ENCODE measurements at regions not wholly inside any gene's neighbourhood (a gene's known extent, or its start where the extent isn't known, plus 50 kb on each side); places are given as distances from the start of the nearest gene placed in this dataset.
"Not testable (repeated sequence)": the region's sequence is repeated elsewhere in the genome, so short reads cannot be mapped to it uniquely, and the experiment has no call there.

- DNase-seq (ENCODE audit: low read depth): no peak
Observed at GRCh38 chr6:100099189-100100074, 105.4 kb upstream of the MCHR2 start.

GRCh38 chr6:100096936-100097335, 102.9 kb upstream of the MCHR2 start:
- DNase-seq (ENCODE audit: low read depth): no peak

DNA sequence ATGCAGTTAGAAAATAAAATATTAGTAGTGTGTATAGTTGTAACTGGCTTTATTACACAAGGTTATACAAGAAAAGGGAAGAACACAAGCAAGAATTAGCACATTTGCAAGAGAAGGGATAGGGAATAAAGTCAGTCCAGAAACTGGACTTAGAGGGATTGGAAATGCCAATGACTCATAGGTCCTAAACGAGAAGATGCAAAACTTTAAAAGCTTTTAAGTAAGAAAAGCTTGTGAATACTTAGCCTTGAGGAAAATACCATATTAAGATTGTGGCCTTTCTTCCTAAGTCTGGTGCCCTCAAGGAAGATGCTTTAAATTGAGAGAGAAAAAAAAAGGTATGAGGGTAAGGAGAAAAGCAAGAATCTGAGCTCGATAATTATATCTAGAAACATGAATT, 102.3 kb upstream of the MCHR2 start:
- no peak for DNase-seq (ENCODE audit: low read depth)

DNA sequence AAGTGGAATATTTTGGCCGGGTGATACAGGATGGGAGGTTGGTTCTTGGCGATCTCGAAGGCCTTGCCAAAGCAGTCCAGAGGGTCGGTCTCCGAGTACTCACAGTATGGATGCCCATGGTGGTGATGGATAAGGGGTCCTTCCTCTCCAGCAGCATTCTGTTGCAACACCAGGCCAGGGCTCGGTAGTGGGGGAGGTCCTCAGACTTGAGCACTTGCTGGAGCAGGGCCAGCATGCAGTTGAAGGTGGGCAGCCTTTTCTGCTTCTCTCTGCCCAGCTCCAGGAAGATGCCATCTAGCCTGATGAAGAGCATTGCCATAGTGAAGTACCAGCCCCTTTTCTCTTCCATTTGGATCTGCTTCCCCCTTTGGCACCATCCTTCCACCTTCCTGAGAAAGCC, 99.4 kb upstream of the MCHR2 start:
- no peak for DNase-seq (ENCODE audit: low read depth)

DNA sequence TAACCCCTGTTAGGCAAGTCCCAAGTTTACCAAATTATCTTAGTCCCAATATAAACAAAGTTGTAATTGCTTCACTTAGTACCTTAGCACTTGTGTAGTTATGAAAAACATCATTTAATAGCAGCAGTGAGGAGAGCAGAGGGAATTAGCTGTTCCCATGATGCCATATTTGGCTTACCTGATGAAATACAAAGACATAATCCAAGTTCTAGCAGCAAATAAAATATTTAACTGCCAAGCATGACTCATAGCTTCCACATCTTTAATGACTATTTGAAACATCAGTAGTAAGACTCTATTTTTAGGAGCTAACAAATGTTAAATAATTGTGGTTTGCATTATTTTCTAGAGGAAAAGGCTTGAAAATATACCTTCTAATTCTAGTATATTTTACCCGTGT, 94.0 kb upstream of the MCHR2 start:
- DNase-seq (ENCODE audit: low read depth): no peak

DNA sequence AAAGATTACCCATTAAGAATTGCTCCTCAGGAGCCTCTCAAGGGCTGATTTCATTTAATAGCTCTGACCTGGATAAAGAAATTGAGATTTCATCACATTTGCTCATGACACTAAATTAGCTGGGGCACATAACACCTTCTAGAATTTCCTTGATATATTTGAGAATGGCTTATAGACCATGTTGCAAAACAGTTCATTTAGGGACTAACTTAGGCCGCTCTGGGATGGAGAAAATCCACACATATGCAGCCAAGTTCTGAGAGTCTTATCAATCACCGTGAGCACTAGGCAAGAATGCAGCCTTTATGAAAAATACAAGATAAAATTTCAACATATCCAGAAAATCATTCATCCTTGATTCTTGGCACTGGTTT, 91.0 kb upstream of the MCHR2 start:
- DNase-seq (ENCODE audit: low read depth): no peak

GRCh38 chr6:100084316-100084990, 90.4 kb upstream of the MCHR2 start:
- DNase-seq (ENCODE audit: low read depth): no peak

- DNase-seq (ENCODE audit: low read depth): peak; percentile 56
Observed at GRCh38 chr6:100078509-100078908, 84.5 kb upstream of the MCHR2 start.

GRCh38 chr6:100065348-100065747, 71.3 kb upstream of the MCHR2 start:
- no peak for DNase-seq (ENCODE audit: low read depth)

DNA sequence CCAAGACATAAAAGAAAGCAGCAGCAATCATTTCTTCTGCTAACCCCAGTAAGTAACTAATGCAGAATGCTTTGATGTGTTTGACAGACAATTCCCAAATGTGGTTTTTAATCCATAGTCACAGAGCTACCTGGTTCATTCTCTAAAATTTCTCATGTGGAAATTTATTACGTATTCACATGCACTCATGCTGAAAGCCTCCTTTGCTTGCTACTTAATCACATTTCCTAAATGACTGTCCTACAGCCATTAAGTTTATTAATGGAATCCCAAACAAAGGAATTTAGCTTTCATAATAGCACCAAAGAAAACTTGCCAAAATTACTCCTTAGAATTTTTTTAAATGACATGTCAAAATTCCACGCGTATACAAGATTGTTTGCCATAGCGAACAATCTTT, 68.6 kb upstream of the MCHR2 start:
- DNase-seq (ENCODE audit: low read depth): no peak

DNA sequence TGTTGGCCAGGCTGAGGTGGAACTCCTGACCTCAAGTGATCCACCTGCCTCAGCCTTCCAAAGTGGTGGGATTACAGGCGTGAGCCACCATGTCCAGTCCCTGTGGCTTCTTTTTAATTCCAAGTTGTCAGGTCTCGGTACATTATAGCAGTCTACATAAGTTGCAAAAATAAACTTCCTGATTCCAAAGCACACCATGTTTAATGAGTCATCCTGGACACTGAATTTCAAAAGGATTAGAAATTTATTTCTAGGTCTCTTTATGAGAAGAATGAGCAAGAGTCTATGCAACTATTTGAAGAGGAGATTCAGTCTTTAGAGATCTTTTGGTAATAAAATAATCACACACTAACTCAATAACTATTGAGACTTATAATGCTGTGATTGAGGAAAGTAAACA, 63.9 kb upstream of the MCHR2 start:
- DNase-seq (ENCODE audit: low read depth): no peak

DNA sequence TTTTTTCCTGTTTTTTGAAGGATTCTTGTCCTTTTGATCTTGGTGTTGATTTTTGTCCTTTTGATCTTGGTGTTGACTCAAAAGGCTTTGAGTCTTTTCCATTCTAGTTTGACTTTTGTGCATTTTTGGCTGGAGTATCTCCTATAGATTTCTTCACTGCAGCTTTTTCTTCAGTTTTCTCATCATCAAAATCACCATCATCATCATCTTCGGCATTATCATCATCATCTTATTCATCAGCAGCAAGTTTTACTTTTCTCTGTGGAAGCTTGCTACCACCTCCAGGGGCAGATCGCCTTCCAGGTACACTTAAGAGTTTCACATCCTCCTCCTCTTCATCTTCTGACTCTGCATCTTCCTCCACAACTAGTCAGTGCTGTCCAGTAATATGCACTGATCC, 56.5 kb upstream of the MCHR2 start:
- no peak for DNase-seq (ENCODE audit: low read depth)

DNA sequence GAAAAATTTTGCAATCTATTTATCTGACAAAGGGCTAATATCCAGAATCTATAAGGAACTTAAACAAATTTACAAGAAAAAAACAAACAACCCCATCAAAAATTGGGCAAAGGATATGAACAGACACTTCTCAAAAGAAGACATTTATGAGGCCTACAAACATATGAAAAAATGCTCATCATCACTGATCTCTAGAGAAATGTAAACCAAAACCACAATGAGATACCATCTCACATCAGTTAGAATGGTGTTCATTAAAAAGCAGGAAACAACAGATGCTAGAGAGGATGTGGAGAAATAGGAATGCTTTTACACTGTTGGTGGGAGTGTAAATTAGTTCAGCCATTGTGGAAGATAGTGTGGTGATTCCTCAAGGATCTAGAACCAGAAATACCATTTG, 49.9 kb upstream of the MCHR2 start:
- not testable (repeated sequence) for DNase-seq (ENCODE audit: low read depth)

Data from Daoy (cell line).